ENCODE measurements at regions not wholly inside any gene's neighbourhood (a gene's known extent, or its start where the extent isn't known, plus 50 kb on each side); places are given as distances from the start of the nearest gene placed in this dataset.
A peak's percentile ranks its signal among the peaks of the same experiment; 100 is the strongest.

GRCh38 chr1:55582084-55582483 lies 366.9 kb upstream of the USP24 start:
- 0 out of 3 replicates have a peak, but pooled peaks have one; percentile 16 for TF ChIP-seq CTCF (conservative IDR thresholded peaks at IDR 0.05)
- no peak overlapping the region for H2BK120ac ChIP-seq (ENCODE audit: low read depth, low read length, poor library complexity, severe bottlenecking)
- no peaks in the 10 kb centered on the region for H3K27me3 ChIP-seq (ENCODE audit: insufficient read depth, low read length)
- Mint-ChIP-seq H3K27ac (no peak overlapping the region), H3K36me3 (ENCODE audit: insufficient read depth in 1 of 3, low read depth in 3 of 3) (no peaks in the 10 kb centered on the region), H3K9me3 (no peaks in the 10 kb centered on the region; a peak in 1 of 5 replicates), H3K4me1 (peaks cover 20 to 25% of the 10 kb centered on the region in 2 experiments), H3K27me3 (ENCODE audit: low read depth) (no peaks in the 10 kb centered on the region), H3K4me3 (no peak overlapping the region)
- no peak overlapping the region for H4K8ac ChIP-seq (replicated peaks; ENCODE audit: insufficient read length, low read depth, low read length)
- no peaks in the 10 kb centered on the region for H3K79me1 ChIP-seq (ENCODE audit: insufficient read depth, low read depth, low read length, poor library complexity, severe bottlenecking)
- DNase-seq: no peak
- H3K18ac ChIP-seq (ENCODE audit: insufficient read length, low read depth, low read length): no peak overlapping the region
- H3K4me1 ChIP-seq (ENCODE audit: insufficient read depth, low read length): peaks cover 4% of the 10 kb centered on the region; the same call in 1 of the 2 replicates
- no peak overlapping the region for H2BK5ac ChIP-seq (ENCODE audit: insufficient read length, low read length)
- H2BK12ac ChIP-seq (ENCODE audit: insufficient read length, low read depth, low read length): no peak overlapping the region
- no peak overlapping the region for H2AFZ ChIP-seq (ENCODE audit: low read length)
- no peak overlapping the region for H2BK15ac ChIP-seq (ENCODE audit: low read depth, low read length)
- H2BK20ac ChIP-seq (ENCODE audit: low read depth, low read length, poor library complexity, severe bottlenecking): no peak overlapping the region
- no peak overlapping the region for H2AK5ac ChIP-seq (ENCODE audit: insufficient read length, low read length)
- no peaks in the 10 kb centered on the region for H3K23me2 ChIP-seq (ENCODE audit: insufficient read length, low read depth, low read length, poor library complexity, severe bottlenecking)
- H3K27ac ChIP-seq (ENCODE audit: insufficient read length, low read depth, low read length): no peak overlapping the region
- H3T11ph ChIP-seq (ENCODE audit: low read length): no peak overlapping the region
- H3K56ac ChIP-seq (ENCODE audit: insufficient read length, low read depth, low read length): no peak overlapping the region
- no peak overlapping the region for H3K4me2 ChIP-seq (ENCODE audit: insufficient read depth, insufficient read length, low read length)
- no peak overlapping the region for H3K23ac ChIP-seq (ENCODE audit: insufficient read length, low read depth, low read length)
- H3K9ac ChIP-seq (ENCODE audit: extremely low read depth, insufficient read length, low read length): no peak overlapping the region
- H4K5ac ChIP-seq (ENCODE audit: insufficient read length, low read depth, low read length): no peak overlapping the region
- no peak overlapping the region for H3K14ac ChIP-seq (ENCODE audit: insufficient read depth, low read length)
- no peaks in the 10 kb centered on the region for H3K9me3 ChIP-seq (ENCODE audit: control insufficient read depth, low read depth, low read length)
- no peaks in the 10 kb centered on the region for H3K79me2 ChIP-seq (ENCODE audit: insufficient read depth, low read length)
- H4K20me1 ChIP-seq (ENCODE audit: control insufficient read depth, insufficient read depth, insufficient read length): no peaks in the 10 kb centered on the region
- H3K4ac ChIP-seq (ENCODE audit: low read depth, low read length): no peak overlapping the region
- no CpG with 5 or more reads among the region's 4 CpGs for WGBS (ENCODE audit: extremely low coverage, insufficient read length, low lambda C conversion rate)
- no peak overlapping the region for H4K91ac ChIP-seq (ENCODE audit: insufficient read length, low read depth, low read length)

Measured in H9 (cell line).